GM19035 (cell line): ENCODE measurements at regions not wholly inside any gene's neighbourhood (a gene's known extent, or its start where the extent isn't known, plus 50 kb on each side); places are given as distances from the start of the nearest gene placed in this dataset.

Source experiments
- ATAC-seq: cut with Tn5 transposase; IDR thresholded peaks from one replicate; pipeline ENCODE4 v1.9.1; 2021; ENCODE audit not compliant: unreplicated experiment

- no peak for ATAC-seq
Observed at GRCh38 chr12:28601570-28602058, 411.4 kb downstream of the CCDC91 start.

- no peak for ATAC-seq
Observed at GRCh38 chr12:28602786-28603185, 412.5 kb downstream of the CCDC91 start.

GRCh38 chr12:28603239-28603638 is 413.0 kb downstream of the CCDC91 start:
- no peak for ATAC-seq

- no peak for ATAC-seq
Observed at GRCh38 chr12:28603801-28604200, 413.5 kb downstream of the CCDC91 start.

- no peak for ATAC-seq
Observed at GRCh38 chr12:28604240-28604639, 414.0 kb downstream of the CCDC91 start.

GRCh38 chr12:28606967-28607557 is 416.8 kb downstream of the CCDC91 start:
- no peak for ATAC-seq

- ATAC-seq, result no peak
Observed at GRCh38 chr12:28610401-28611114, 420.3 kb downstream of the CCDC91 start.

- no peak for ATAC-seq
Observed at GRCh38 chr12:28611115-28611435, 420.8 kb downstream of the CCDC91 start.

GRCh38 chr12:28611449-28611848 is 421.2 kb downstream of the CCDC91 start:
- no peak for ATAC-seq

- no peak for ATAC-seq
Observed at GRCh38 chr12:28618171-28618570, 427.9 kb downstream of the CCDC91 start.

- no peak for ATAC-seq
Observed at GRCh38 chr12:28618772-28619171, 428.5 kb downstream of the CCDC91 start.

GRCh38 chr12:28620281-28620680 is 430.0 kb downstream of the CCDC91 start:
- no peak for ATAC-seq

GRCh38 chr12:28622406-28622805 is 432.1 kb downstream of the CCDC91 start:
- ATAC-seq, result no peak

- ATAC-seq, result no peak
Observed at GRCh38 chr12:28626504-28626903, 436.2 kb downstream of the CCDC91 start.

GRCh38 chr12:28629691-28630090 is 439.4 kb downstream of the CCDC91 start:
- ATAC-seq, result no peak

GRCh38 chr12:28631831-28632230 is 441.6 kb downstream of the CCDC91 start:
- ATAC-seq, result no peak

- no peak for ATAC-seq
Observed at GRCh38 chr12:28640519-28640918, 450.3 kb downstream of the CCDC91 start.

- no peak for ATAC-seq
Observed at GRCh38 chr12:28645436-28645835, 455.2 kb downstream of the CCDC91 start.

GRCh38 chr12:28645891-28646290 is 455.6 kb downstream of the CCDC91 start:
- no peak for ATAC-seq

GRCh38 chr12:28650906-28651305 is 460.6 kb downstream of the CCDC91 start:
- no peak for ATAC-seq

GRCh38 chr12:28652239-28652638 is 462.0 kb downstream of the CCDC91 start:
- ATAC-seq, result no peak

- no peak for ATAC-seq
Observed at GRCh38 chr12:28681980-28682379, 467.1 kb upstream of the FAR2 start.

- no peak for ATAC-seq
Observed at GRCh38 chr12:28683366-28683765, 465.7 kb upstream of the FAR2 start.
